T-helper 17 cell (primary cell): ENCODE measurements at regions not wholly inside any gene's neighbourhood (a gene's known extent, or its start where the extent isn't known, plus 50 kb on each side); places are given as distances from the start of the nearest gene placed in this dataset.
"Not testable (repeated sequence)": the region's sequence is repeated elsewhere in the genome, so short reads cannot be mapped to it uniquely, and the experiment has no call there.

ENCODE experiments used
- ATAC-seq: fragments of 150-1000 bp; cut with Tn5 transposase; 2 replicates; pipeline ENCODE4 v1.10.0; 2021; ENCODE audit warnings: mild to moderate bottlenecking, moderate library complexity
- DNase-seq, 3 donors: peaks; one replicate each; pipeline versions ENCODE4 v3.0.0 to v3.0.0-alpha.2; 2020 to 2021
- H3K9me3 ChIP-seq: one replicate; pipeline ENCODE4 v1.7.0; 2013; ENCODE audit warnings: low read length, mild to moderate bottlenecking; ENCODE audit not compliant: control insufficient read depth, poor library complexity, severe bottlenecking
- H3K27ac Mint-ChIP-seq: one replicate; pipeline ENCODE4 v1.8.0; 2022; ENCODE audit warnings: mild to moderate bottlenecking, moderate library complexity, mixed read lengths
- H3K27me3 Mint-ChIP-seq: one replicate; pipeline ENCODE4 v1.8.0; 2022; ENCODE audit warnings: mixed read lengths
- H3K36me3 Mint-ChIP-seq: one replicate; pipeline ENCODE4 v1.8.0; 2022; ENCODE audit warnings: low read depth, mixed read lengths
- H3K4me1 Mint-ChIP-seq: one replicate; pipeline ENCODE4 v1.8.0; 2022; ENCODE audit warnings: mild to moderate bottlenecking, mixed read lengths
- H3K4me3 Mint-ChIP-seq: one replicate; pipeline ENCODE4 v1.8.0; 2022; ENCODE audit warnings: mild to moderate bottlenecking, moderate library complexity, mixed read lengths

GRCh38 chr4:14000091-14000814, 372.7 kb upstream of the BOD1L1 start:
- Mint-ChIP-seq H3K4me3 (no peak overlapping the region), H3K27ac (no peak overlapping the region), H3K4me1 (no peaks in the 10 kb centered on the region), H3K36me3 (no peaks in the 10 kb centered on the region), H3K27me3 (no peaks in the 10 kb centered on the region)
- ATAC-seq (no peak), DNase-seq (no peak)
- no peaks in the 10 kb centered on the region for H3K9me3 ChIP-seq

GRCh38 chr4:14002331-14002730, 374.8 kb upstream of the BOD1L1 start:
- H3K9me3 ChIP-seq, H3K27me3 Mint-ChIP-seq, H3K36me3 Mint-ChIP-seq, DNase-seq, H3K27ac Mint-ChIP-seq, H3K4me1 Mint-ChIP-seq, H3K4me3 Mint-ChIP-seq, ATAC-seq: not testable (repeated sequence)

GRCh38 chr4:14008494-14008893, 381.0 kb upstream of the BOD1L1 start:
- H3K36me3 Mint-ChIP-seq, result no peaks in the 10 kb centered on the region
- no peaks in the 10 kb centered on the region for H3K4me1 Mint-ChIP-seq
- H3K27me3 Mint-ChIP-seq, result no peaks in the 10 kb centered on the region
- H3K9me3 ChIP-seq, result no peaks in the 10 kb centered on the region
- no peak overlapping the region for H3K27ac Mint-ChIP-seq
- no peak for ATAC-seq
- H3K4me3 Mint-ChIP-seq, result no peak overlapping the region
- no peak for DNase-seq

GRCh38 chr4:14018191-14018853, 390.8 kb upstream of the BOD1L1 start:
- Mint-ChIP-seq H3K36me3 (no peaks in the 10 kb centered on the region), H3K4me3 (no peak overlapping the region), H3K27ac (no peak overlapping the region), H3K27me3 (no peaks in the 10 kb centered on the region), H3K4me1 (no peaks in the 10 kb centered on the region)
- H3K9me3 ChIP-seq, result no peaks in the 10 kb centered on the region
- DNase-seq, result no peak
- no peak for ATAC-seq

GRCh38 chr4:14022456-14022855, 394.9 kb upstream of the BOD1L1 start:
- DNase-seq (no peak), ATAC-seq (no peak)
- H3K4me3 Mint-ChIP-seq, result no peak overlapping the region
- H3K9me3 ChIP-seq, result no peaks in the 10 kb centered on the region
- no peaks in the 10 kb centered on the region for H3K36me3 Mint-ChIP-seq
- H3K27me3 Mint-ChIP-seq, result no peaks in the 10 kb centered on the region
- no peaks in the 10 kb centered on the region for H3K4me1 Mint-ChIP-seq
- no peak overlapping the region for H3K27ac Mint-ChIP-seq

- no peak for ATAC-seq
- Mint-ChIP-seq H3K27me3 (no peaks in the 10 kb centered on the region), H3K4me3 (no peak overlapping the region), H3K4me1 (no peaks in the 10 kb centered on the region), H3K36me3 (no peaks in the 10 kb centered on the region), H3K27ac (no peak overlapping the region)
- no peaks in the 10 kb centered on the region for H3K9me3 ChIP-seq
- no peak for DNase-seq
Observed at GRCh38 chr4:14023036-14023435, 395.5 kb upstream of the BOD1L1 start.

GRCh38 chr4:14023896-14024295, 396.4 kb upstream of the BOD1L1 start:
- H3K4me1 Mint-ChIP-seq, result no peaks in the 10 kb centered on the region
- H3K4me3 Mint-ChIP-seq, result no peak overlapping the region
- no peaks in the 10 kb centered on the region for H3K36me3 Mint-ChIP-seq
- H3K27ac Mint-ChIP-seq, result no peak overlapping the region
- ATAC-seq, result no peak
- H3K27me3 Mint-ChIP-seq, result no peaks in the 10 kb centered on the region
- DNase-seq, result no peak
- H3K9me3 ChIP-seq, result no peaks in the 10 kb centered on the region

- H3K4me3 Mint-ChIP-seq, result no peak overlapping the region
- no peaks in the 10 kb centered on the region for H3K9me3 ChIP-seq
- H3K4me1 Mint-ChIP-seq, result no peaks in the 10 kb centered on the region
- H3K27ac Mint-ChIP-seq, result no peak overlapping the region
- no peaks in the 10 kb centered on the region for H3K27me3 Mint-ChIP-seq
- ATAC-seq, result no peak
- H3K36me3 Mint-ChIP-seq, result no peaks in the 10 kb centered on the region
- no peak for DNase-seq
Observed at GRCh38 chr4:14025111-14025510, 397.6 kb upstream of the BOD1L1 start.

GRCh38 chr4:14025891-14026290, 398.4 kb upstream of the BOD1L1 start:
- DNase-seq (no peak), ATAC-seq (no peak)
- Mint-ChIP-seq H3K27me3 (no peaks in the 10 kb centered on the region), H3K36me3 (no peaks in the 10 kb centered on the region), H3K4me1 (no peaks in the 10 kb centered on the region), H3K4me3 (no peak overlapping the region), H3K27ac (no peak overlapping the region)
- H3K9me3 ChIP-seq, result no peaks in the 10 kb centered on the region

- no peak for ATAC-seq
- H3K9me3 ChIP-seq, result no peaks in the 10 kb centered on the region
- no peaks in the 10 kb centered on the region for H3K4me1 Mint-ChIP-seq
- no peak for DNase-seq
- no peak overlapping the region for H3K4me3 Mint-ChIP-seq
- H3K27me3 Mint-ChIP-seq, result no peaks in the 10 kb centered on the region
- no peak overlapping the region for H3K27ac Mint-ChIP-seq
- H3K36me3 Mint-ChIP-seq, result no peaks in the 10 kb centered on the region
Observed at GRCh38 chr4:14028862-14029261, 401.3 kb upstream of the BOD1L1 start.

GRCh38 chr4:14035076-14035475, 407.6 kb upstream of the BOD1L1 start:
- DNase-seq, result no peak
- no peaks in the 10 kb centered on the region for H3K9me3 ChIP-seq
- no peaks in the 10 kb centered on the region for H3K27me3 Mint-ChIP-seq
- no peak for ATAC-seq
- H3K4me1 Mint-ChIP-seq, result no peaks in the 10 kb centered on the region
- no peak overlapping the region for H3K27ac Mint-ChIP-seq
- H3K4me3 Mint-ChIP-seq, result no peak overlapping the region
- H3K36me3 Mint-ChIP-seq, result peaks cover 2% of the 10 kb centered on the region

- DNase-seq (no peak), ATAC-seq (no peak)
- Mint-ChIP-seq H3K4me3 (no peak overlapping the region), H3K27ac (no peak overlapping the region), H3K36me3 (peaks cover 2% of the 10 kb centered on the region), H3K4me1 (no peaks in the 10 kb centered on the region), H3K27me3 (no peaks in the 10 kb centered on the region)
- H3K9me3 ChIP-seq, result no peaks in the 10 kb centered on the region
Observed at GRCh38 chr4:14043203-14043602, 415.7 kb upstream of the BOD1L1 start.

GRCh38 chr4:14046642-14047041, 419.1 kb upstream of the BOD1L1 start:
- Mint-ChIP-seq H3K4me1 (no peaks in the 10 kb centered on the region), H3K27ac (no peak overlapping the region), H3K36me3 (no peaks in the 10 kb centered on the region), H3K27me3 (no peaks in the 10 kb centered on the region), H3K4me3 (no peak overlapping the region)
- no peaks in the 10 kb centered on the region for H3K9me3 ChIP-seq
- DNase-seq (no peak), ATAC-seq (no peak)

GRCh38 chr4:14047840-14048239, 420.3 kb upstream of the BOD1L1 start:
- DNase-seq, result no peak
- Mint-ChIP-seq H3K4me3 (no peak overlapping the region), H3K27ac (no peak overlapping the region), H3K36me3 (no peaks in the 10 kb centered on the region), H3K27me3 (no peaks in the 10 kb centered on the region), H3K4me1 (no peaks in the 10 kb centered on the region)
- no peak for ATAC-seq
- no peaks in the 10 kb centered on the region for H3K9me3 ChIP-seq
